NCI-H2107 treated with DMSO at 0.1 percent for 48 hours (cell line): ENCODE measurements at regions not wholly inside any gene's neighbourhood (a gene's known extent, or its start where the extent isn't known, plus 50 kb on each side); places are given as distances from the start of the nearest gene placed in this dataset.

Source experiments
- DNase-seq: peaks from one replicate; lab custom pipeline; 2025; ENCODE audit not compliant: unreplicated experiment; lab: John Stamatoyannopoulos, UW

DNA sequence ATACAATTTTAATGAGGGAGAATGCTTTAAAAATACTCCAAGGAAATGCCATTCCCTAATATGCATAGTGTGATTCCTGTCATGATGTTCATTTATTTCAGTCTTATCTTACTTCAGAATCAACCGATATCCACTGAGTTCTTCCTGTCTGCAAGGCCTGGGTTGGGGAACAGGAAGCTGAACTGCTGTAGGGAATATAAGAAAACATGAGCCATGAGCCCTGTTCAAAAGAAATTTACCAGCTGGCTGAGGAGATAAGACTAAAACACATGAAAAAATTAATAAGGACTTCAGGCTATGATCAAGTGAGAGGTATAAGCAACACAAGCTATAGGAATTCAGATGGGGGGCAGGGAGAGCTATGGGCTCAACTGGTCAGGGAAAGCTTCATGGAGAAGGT lies 184.7 kb downstream of the PLPP4 start:
- no peak for DNase-seq

DNA sequence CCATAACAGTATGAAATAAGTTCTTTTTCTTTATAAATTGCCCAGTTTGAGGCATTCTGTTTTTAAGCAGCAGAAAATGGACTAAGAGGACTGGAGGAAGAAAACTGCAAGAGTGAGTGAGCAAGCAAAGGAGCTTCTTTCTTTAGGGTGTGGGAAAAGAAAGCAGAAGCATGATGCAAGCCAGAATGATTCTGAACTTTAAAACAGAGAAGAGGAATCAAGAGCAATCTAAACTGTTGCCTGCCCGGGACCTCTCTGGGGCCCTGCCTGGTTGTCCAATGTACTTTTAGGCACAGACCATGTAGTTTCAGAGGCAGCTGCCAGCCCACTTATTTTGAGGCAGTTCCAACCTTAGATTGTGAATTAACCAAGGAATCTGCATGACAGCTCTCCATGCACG lies 186.3 kb downstream of the PLPP4 start:
- DNase-seq: no peak

DNA sequence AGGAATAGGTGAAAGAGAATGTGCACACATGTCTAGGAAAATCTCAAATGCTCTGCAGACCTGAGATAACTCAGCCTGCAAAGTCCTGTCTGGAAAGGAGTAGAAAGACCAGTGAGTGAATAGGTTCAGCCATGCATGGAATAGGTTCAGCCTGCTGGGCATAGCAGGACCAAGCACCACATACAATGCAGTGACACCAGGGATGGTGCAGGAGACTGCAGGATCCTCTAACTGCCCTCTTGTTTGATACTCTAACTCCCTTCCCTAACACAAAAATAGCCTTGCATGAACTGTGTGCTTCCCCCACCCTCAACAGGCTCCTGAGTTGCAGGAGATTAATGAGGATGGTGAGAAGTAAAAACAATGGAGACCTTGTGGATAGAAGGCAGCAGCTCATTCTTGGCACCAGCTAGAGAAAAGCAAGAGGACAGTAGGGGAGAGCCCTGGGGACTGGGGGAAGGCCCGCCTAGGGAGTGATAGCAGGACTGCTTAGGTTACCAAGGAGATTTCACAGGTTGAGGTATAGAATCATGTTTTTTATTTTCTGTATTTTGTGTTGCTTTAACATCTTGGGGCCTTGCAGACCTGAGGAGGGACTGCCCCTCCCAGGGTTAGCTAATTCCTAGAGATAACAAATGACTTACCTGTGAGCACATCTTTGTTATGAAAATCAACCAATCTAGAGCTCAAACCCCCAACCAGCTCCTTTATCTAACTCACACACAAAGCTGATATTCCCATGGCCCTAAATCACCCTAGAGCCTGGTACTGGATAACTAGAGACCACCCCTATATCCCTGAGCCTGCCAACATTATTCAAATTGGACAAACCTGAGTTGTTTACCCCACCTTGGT lies 187.8 kb downstream of the PLPP4 start:
- DNase-seq: no peak

DNA sequence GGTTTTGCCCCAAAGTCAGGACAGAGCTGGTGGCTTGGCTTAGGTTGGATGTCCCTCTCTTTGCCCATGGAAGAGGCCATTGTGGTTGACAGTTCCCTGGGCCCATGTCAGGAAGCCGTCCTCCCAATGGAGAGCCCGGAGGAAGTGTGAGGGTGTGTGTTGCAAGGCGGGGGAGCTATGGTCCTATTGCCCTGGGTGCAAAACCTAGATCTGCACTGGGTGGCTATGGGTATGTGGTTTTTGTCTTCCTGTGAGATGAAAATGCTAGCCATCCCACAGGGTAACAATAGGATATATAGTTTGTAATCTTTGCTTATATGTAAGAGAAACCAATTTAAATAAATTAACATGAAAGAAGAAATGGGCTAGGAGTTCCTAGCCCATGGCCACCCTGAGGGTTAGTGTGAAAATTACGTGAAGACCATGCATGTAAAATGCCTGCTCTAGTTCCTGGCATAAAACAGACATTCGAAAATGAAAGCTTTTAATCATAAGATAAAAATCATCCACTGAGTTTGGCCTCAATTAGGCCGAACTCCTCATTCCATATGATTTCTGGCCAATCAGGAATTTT lies 189.2 kb downstream of the PLPP4 start:
- no peak for DNase-seq

- DNase-seq: no peak
Observed at GRCh38 chr10:120646738-120647456, 189.9 kb downstream of the PLPP4 start.

GRCh38 chr10:120650705-120651399 lies 193.8 kb downstream of the PLPP4 start:
- DNase-seq: no peak

GRCh38 chr10:120656107-120656506 lies 195.1 kb upstream of the WDR11 start:
- DNase-seq: no peak

DNA sequence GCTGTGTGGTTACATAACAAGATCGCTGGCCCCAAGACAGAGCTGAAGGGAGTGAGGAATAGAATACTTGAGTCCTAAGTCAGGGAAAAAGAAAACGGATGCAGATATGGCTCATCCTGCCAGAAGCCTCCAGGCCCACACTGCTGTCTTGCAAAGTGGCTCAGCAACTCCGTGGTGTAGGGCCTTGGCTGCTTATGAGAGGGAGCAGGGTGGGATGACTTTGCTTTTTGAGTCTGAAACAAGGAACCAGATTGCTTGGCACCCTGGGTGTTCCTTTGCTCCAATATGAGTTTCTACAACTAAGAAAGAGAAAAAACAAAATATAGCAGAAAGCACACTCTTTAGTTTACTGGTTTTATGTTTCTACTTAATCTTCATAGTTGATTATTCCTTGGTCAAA lies 193.8 kb upstream of the WDR11 start:
- no peak for DNase-seq

- no peak for DNase-seq
Observed at GRCh38 chr10:120658943-120659885, 191.9 kb upstream of the WDR11 start.

DNA sequence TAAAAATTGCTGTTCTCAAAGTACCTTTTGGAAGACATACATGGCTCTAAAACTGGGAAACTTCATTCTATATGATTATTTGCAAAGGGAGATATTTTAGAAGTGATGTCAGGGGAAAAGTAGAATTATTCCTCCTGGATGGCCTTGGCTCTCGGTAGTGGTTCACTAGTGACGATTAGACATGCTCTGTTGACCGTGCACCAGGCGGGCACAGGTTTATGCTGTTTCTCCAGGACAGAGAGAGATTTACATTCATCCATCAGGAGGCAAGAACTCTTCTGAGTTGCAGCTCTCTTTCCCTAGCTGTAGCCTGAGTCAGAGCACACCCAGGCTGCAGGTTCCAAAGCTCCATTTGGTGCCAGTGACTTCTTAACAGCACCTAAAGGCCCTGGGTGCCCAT lies 184.9 kb upstream of the WDR11 start:
- DNase-seq: no peak

DNA sequence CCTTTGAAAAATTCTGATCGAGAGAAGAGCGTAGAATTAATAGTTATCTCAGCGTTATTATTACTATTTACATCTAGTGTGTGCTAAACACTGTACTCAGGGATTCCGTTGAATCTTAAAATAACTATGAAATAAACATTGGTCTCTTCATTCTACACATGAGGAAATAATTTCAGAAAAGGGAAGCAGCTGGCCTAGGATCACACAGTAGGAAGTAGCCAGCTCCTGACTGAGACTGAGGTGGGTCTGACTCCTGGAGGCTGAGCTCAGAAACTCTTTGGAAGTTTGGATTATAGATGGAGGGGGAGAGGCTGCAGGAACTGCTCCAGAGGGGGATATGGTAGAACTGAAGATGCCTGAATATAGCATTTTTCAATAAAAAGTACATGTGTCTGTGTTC lies 183.9 kb upstream of the WDR11 start:
- no peak for DNase-seq

- no peak for DNase-seq
Observed at GRCh38 chr10:120671491-120671890, 179.7 kb upstream of the WDR11 start.

DNA sequence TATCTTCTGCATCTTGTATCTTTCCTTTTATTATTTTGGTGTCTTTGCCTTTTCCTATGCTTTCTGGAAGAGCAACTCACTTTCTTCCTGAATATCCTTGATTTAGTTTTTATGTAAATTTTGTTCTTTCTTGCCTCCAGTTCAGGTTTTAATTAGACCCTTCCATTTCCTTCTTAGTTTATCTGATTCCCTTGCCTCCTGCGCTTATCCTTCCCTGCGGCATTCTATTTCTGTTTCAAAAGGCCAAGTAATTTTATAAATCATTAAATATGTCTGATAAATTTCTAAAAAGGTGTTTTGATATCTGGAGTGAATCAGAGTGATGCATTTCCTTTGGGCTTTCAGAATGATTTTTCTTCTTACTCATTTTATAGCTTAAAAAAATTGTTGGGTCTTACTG lies 167.7 kb upstream of the WDR11 start:
- DNase-seq: no peak

GRCh38 chr10:120684226-120684625 lies 166.9 kb upstream of the WDR11 start:
- DNase-seq: no peak

GRCh38 chr10:120685136-120685535 lies 166.0 kb upstream of the WDR11 start:
- no peak for DNase-seq

DNA sequence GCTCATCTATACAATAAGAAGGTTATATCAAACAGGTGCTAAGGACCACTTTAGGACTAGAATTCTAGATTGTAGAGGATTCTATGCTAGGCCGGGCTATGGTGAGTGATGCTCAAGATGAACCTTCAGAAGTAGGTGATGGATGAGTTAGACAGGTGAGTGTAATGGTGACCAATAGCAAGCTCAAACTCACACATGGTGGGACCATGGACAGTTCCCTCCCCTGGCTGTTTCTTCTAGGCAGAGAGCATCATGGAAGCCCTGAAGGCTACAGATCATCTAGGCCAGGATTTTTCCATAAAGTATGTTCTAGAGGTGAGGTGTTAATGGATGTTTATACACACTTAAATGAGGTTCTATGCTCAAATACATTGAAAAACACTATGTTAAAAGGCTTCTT lies 162.2 kb upstream of the WDR11 start:
- no peak for DNase-seq

GRCh38 chr10:120689777-120690529 lies 161.2 kb upstream of the WDR11 start:
- DNase-seq: no peak

- no peak for DNase-seq
Observed at GRCh38 chr10:120691625-120692024, 159.5 kb upstream of the WDR11 start.

- DNase-seq: no peak
Observed at GRCh38 chr10:120700426-120700825, 150.7 kb upstream of the WDR11 start.

GRCh38 chr10:120701381-120701780 lies 149.8 kb upstream of the WDR11 start:
- DNase-seq: no peak
